Medulla oblongata (tissue), 1 donor: ENCODE measurements at regions not wholly inside any gene's neighbourhood (a gene's known extent, or its start where the extent isn't known, plus 50 kb on each side); places are given as distances from the start of the nearest gene placed in this dataset.
A peak's percentile ranks its signal among the peaks of the same experiment; 100 is the strongest.

Experiments
- DNase-seq: peaks from one replicate; pipeline ENCODE4 v3.0.0-alpha.2; 2015; ENCODE audit errors: extremely low spot score

DNA sequence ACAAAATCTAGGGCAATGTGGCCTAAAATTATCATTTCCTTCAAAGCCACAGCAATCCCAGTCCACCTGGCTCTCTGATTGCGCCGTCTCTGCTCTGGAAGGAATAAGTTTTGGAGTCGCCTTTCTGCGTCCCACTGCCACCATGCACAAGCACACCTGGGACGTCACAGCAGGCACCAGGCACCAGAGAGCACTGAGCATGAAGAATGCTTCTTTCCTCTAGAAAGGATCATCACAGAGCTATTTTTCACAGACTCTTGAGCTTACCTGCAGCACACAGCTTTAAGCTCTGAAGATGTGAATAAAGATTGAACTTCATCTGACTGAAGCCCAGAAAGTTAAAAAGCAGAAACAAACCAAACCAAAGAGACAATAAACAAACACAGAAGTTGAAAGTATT, 170.0 kb upstream of the PPARGC1A start:
- DNase-seq, result no peak

- no peak for DNase-seq
Observed at GRCh38 chr4:24057915-24058559, 168.2 kb upstream of the PPARGC1A start.

DNA sequence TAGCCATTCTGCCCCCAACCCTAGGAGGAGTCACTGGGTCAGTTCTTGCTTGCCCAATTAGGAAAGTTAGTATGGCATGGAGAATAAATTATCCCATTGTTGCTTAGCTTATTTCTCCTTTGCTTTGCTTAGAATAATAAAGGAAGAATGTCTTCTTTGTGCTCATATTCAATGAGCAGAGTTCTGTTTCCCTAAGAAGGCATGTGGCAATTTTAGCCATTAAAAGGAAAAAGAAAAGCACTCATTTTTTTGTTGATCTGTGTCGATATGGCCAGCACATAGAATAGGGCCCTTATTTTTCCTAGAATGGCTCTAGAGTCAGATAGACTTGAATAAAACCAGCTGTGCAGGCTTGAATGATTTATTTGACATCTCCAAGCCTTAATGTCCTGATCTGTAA, 166.4 kb upstream of the PPARGC1A start:
- DNase-seq, result peak; percentile 51

GRCh38 chr4:24055623-24056022, 165.8 kb upstream of the PPARGC1A start:
- no peak for DNase-seq

- DNase-seq, result no peak
Observed at GRCh38 chr4:24054910-24055309, 165.1 kb upstream of the PPARGC1A start.

DNA sequence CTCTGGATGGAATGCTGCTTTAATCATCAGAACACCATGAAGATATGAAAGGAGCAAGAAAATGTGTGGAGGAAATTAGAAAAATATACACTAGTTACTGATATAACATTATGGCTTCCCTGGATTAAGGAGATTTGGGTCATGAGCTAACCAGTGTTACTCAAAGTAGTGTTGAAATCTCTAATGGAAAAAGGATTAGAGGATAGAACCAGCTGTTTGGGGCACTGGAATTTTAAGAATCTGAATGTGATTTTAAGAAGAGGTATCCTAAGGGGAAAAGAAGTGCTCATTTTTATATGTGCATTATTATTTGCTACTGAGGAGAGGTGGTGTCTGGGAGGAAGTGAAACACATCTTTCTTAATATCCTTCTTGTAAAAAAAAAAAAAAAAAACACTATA, 164.1 kb upstream of the PPARGC1A start:
- no peak for DNase-seq

- no peak for DNase-seq
Observed at GRCh38 chr4:24044610-24045589, 155.1 kb upstream of the PPARGC1A start.

- no peak for DNase-seq
Observed at GRCh38 chr4:24042094-24042493, 152.2 kb upstream of the PPARGC1A start.

DNA sequence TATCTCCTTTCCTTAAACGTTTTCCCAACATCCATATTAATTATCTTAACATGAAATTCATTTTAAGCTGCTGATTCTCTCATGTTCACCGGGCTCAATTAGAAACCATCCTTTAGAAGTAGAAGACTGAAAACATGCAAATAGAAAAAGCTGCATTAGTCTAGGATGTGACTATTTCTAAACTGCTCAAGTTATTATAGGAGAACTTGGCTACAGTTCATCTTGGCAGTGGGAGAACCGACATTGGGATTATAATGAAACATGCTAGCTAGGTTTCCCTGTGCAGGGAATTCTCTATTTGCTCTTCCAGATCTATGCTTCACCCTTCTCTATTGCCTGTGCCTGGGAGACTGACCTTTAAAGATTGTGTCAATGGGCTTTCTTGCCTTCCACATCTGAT, 151.0 kb upstream of the PPARGC1A start:
- no peak for DNase-seq

- DNase-seq, result no peak
Observed at GRCh38 chr4:24033626-24034025, 143.8 kb upstream of the PPARGC1A start.

DNA sequence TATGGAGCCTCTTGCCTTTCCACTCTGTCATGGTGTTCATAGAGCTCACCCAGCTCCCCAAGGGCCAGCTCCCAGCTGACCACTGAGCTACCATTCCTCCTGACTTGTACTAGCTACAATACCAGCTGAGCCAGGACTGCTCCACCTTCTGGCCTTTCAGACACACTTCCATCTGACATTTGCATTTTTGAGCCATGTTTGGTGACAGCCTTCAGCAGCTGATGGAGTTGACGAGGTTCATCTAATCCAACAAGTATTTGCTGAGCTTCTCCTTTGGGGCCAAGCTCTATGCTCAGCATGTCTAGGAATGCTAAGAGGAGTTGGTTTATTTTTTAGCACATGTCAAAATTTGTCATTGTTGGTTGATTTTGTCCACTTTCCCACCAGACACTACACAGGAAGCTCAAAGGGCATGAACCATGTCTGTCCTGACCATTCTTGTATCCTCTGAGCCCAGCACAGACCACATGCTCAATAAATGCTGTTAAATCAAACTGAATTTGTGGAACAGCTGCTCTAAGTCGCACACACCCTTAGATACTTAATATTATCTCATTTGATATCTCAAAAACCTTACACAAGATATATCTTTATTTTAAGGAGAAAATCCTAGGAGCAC, 142.6 kb upstream of the PPARGC1A start:
- no peak for DNase-seq

DNA sequence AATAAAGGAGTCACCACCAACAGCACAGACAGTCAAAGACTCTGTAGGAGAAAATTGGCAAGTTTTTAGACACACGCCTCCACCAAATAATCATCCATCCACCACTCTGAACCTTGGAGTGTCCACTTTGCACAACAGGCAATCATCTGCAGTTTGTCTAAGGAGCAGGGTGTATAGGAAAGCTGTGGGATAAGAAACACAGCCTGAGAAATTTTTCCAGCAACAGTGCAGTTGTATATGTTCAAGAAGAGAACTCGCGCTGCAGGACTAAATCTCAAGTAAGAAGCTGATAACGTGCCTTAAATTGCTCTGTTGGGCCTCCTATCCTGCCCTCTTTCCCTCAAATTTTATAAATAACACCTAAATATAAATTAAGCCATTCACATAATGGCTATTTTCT, 136.7 kb upstream of the PPARGC1A start:
- no peak for DNase-seq

DNA sequence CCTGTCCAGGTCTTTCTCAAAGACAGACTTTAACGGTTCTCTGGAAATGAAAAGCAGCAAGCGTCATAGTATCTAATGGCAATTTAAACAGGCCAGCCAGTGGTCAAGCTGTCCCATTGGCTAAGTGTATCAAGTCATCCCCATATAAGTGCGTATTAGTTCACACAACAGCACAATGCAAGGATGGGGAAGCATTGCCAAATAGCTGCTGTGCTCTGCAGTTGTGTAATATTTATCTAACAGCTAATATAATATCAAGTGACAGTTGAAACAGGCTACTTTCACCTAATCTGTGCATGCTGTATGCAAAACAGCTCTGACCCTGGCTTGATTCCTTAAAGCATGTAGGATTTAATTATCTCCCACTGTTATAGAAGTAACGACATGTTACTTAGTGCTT, 134.8 kb upstream of the PPARGC1A start:
- DNase-seq, result no peak

DNA sequence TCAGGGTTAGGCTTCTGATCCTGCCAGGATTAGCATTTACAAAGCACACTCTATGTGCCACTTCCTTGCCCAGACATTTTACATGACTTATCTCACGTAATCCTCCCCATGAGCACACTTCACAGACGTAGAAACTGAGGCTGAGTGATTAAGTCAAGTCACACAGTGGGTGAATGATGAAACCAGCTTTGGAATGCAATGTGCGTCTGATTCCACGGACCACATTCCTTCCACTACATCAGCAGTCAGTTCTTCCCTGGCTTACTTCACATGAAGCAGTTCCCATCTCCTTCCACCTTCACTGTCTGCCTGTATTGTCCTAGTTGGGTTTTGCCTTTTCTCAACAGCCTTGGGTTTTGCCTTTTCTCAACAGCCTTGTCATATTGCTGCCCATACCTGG, 134.3 kb upstream of the PPARGC1A start:
- DNase-seq, result no peak

GRCh38 chr4:24015782-24016181, 125.9 kb upstream of the PPARGC1A start:
- no peak for DNase-seq

DNA sequence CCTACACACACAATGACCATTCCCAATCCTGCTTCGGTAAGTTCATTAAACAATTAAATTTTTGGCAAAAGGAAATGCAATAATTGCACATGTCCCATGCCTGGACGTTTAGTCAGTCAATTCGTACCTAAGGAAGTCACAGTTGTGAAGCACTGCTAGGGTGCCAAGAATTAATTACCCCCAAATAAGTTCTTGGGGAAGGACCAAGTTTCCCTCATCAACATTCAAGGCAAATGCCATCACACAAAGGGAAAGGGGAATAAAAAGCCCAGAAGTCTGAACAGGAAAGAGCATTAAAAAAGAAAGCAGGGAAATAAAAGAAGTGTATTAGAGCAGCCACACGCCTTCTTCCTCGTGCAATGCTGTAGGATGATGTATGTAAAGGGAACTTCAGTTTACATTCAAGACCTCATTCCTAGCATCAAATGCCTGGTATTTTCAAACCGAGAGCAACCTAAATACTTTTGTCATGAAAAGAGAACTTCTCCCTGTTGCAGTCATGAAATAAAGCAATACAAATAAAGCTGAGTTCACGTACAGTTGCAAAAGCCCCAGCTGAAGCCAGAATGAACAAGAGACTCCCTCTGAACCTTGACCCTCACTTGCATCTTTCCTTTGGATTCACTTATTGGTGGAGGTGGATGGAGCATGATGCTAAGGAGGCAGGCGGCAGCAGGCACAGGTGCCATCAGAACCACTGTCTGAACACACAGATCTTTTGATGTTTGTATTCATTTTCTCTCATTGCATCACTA, 124.0 kb upstream of the PPARGC1A start:
- DNase-seq, result peak; percentile 64

DNA sequence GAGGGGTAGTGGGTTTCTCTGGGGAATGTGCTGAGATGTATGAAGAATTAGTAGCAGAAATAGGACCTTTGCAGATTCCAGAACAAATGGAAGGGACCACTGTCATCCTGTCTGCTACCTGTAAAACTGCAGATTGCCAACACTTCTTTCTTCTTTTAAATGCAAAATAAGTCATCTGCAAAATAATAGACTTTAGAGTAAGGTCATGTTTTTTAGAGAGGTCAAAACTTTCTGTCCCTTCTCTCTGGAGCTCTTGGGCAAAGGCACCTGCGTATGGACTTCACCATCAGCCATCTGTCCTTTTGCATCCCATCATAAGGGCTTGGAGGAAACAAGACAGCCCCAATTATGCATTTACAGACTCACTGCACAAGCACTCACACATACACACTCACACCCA, 121.1 kb upstream of the PPARGC1A start:
- DNase-seq, result no peak

- DNase-seq, result no peak
Observed at GRCh38 chr4:24010573-24010972, 120.7 kb upstream of the PPARGC1A start.

DNA sequence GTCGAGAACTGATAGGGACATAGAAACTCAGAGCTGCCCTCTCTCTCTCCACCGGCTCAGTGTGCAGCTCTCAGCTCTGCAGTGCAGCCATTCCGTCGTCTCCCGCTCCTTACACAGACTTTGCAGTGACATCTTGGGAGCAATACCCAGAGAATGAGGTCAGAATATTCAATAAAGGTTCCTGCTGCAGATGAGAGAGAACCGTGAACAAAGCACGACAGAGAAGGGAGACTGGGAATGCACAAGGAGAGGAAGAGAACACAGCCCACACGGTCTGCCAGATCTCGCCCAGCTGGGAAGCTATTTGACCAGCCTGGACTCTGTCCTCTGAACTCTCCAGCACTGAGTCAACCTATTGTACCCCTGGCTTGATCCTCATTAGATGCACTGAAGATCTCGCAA, 118.0 kb upstream of the PPARGC1A start:
- DNase-seq, result peak; percentile 20

GRCh38 chr4:24006269-24006668, 116.4 kb upstream of the PPARGC1A start:
- DNase-seq, result no peak

- no peak for DNase-seq
Observed at GRCh38 chr4:24003926-24004325, 114.1 kb upstream of the PPARGC1A start.

- DNase-seq, result no peak
Observed at GRCh38 chr4:24003496-24003895, 113.6 kb upstream of the PPARGC1A start.
